SK-N-SH treated with all-trans-retinoic acid at 6 μM for 48 hours (cell line): ENCODE measurements at regions not wholly inside any gene's neighbourhood (a gene's known extent, or its start where the extent isn't known, plus 50 kb on each side); places are given as distances from the start of the nearest gene placed in this dataset.

ENCODE experiments used
- BACH2 ChIP-seq: fragments of 250-450 bp; sonication (Bioruptor Pico); IDR thresholded peaks from 2 replicates; pipeline ENCODE4 v1.9.0; 2021; ENCODE audit warnings: mild to moderate bottlenecking, borderline replicate concordance
- ESRRG ChIP-seq: fragments of 250-450 bp; sonication (Bioruptor Pico); IDR thresholded peaks from 2 replicates; pipeline ENCODE4 v1.6.1; 2021; ENCODE audit warnings: mild to moderate bottlenecking
- OSR1 ChIP-seq: fragments of 250-450 bp; sonication (Bioruptor Pico); IDR thresholded peaks from 2 replicates; pipeline ENCODE4 v1.8.0; 2022; ENCODE audit warnings: moderate library complexity, mild to moderate bottlenecking, inconsistent platforms
- RARB ChIP-seq: fragments of 250-450 bp; sonication (Bioruptor Pico); IDR thresholded peaks from 2 replicates; pipeline ENCODE4 v1.8.0; 2021; ENCODE audit warnings: mild to moderate bottlenecking, moderate library complexity
- SNAI2 ChIP-seq: fragments of 250-450 bp; sonication (Bioruptor Pico); IDR thresholded peaks from 2 replicates; pipeline ENCODE4 v1.5.0; 2020; ENCODE audit warnings: mild to moderate bottlenecking, moderate library complexity
- TCF4 ChIP-seq: fragments of 250-450 bp; sonication (Bioruptor Pico); IDR thresholded peaks from 2 replicates; pipeline ENCODE4 v1.8.0; 2021; ENCODE audit warnings: mild to moderate bottlenecking, moderate library complexity, borderline replicate concordance
- ZFP3 ChIP-seq: fragments of 250-450 bp; sonication (Bioruptor Pico); IDR thresholded peaks from 2 replicates; pipeline ENCODE4 v1.5.0; 2020; ENCODE audit warnings: mild to moderate bottlenecking, moderate library complexity
- ZFP30 ChIP-seq: fragments of 450-650 bp; formaldehyde crosslinking; IDR thresholded peaks from 2 replicates; pipeline ENCODE4 v1.5.0; 2022; ENCODE audit warnings: mild to moderate bottlenecking, moderate library complexity
- ZNF565 ChIP-seq: fragments of 450-650 bp; formaldehyde crosslinking; conservative IDR thresholded peaks from 2 replicates; pipeline ENCODE4 v1.5.0; 2020; ENCODE audit warnings: low read depth, mild to moderate bottlenecking, moderate library complexity
- ZNF70 ChIP-seq: fragments of 450-650 bp; formaldehyde crosslinking; IDR thresholded peaks from 2 replicates; pipeline ENCODE4 v1.5.0; 2020; ENCODE audit warnings: mild to moderate bottlenecking, moderate library complexity
- TF ChIP-seq, protein P1 (sequence below): fragments of 250-450 bp; sonication (Bioruptor Pico); IDR thresholded peaks from 2 replicates; pipeline ENCODE4 v1.5.1; 2020; ENCODE audit warnings: low read depth, mild to moderate bottlenecking, moderate library complexity
- TF ChIP-seq, protein P2 (sequence below): fragments of 250-450 bp; sonication (Bioruptor Pico); IDR thresholded peaks from 2 replicates; pipeline ENCODE4 v1.8.0; 2020; ENCODE audit warnings: mild to moderate bottlenecking, moderate library complexity, borderline replicate concordance
- TF ChIP-seq, protein P3 (sequence below): fragments of 250-450 bp; sonication (Bioruptor Pico); IDR thresholded peaks from 2 replicates; pipeline ENCODE4 v1.5.1; 2021; ENCODE audit warnings: mild to moderate bottlenecking, moderate library complexity
- TF ChIP-seq, protein P4 (sequence below): fragments of 250-450 bp; sonication (Bioruptor Pico); IDR thresholded peaks from 2 replicates; pipeline ENCODE4 v1.5.0; 2020; ENCODE audit warnings: mild to moderate bottlenecking, moderate library complexity

DNA sequence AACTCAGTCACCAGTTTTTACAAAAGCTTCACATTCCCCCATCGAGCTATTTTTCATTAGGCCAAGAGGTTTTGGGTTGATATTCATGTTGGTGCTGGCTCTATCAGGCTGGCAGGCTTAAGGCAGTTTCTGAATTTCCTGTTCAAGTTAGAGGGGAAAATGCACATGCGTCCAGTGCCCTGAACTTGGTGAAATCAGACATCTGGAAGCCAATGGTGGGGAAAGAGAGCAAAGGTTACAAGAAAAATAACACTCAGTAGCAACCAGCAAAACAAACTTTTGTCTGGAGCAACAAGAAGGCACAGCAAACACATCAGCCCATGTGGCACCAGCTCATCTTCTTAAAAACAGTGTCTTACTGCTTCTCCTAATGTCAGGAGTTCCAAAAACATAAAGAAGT, 155.6 kb upstream of the TSC22D2 start:
- TF ChIP-seq, protein P1, sequence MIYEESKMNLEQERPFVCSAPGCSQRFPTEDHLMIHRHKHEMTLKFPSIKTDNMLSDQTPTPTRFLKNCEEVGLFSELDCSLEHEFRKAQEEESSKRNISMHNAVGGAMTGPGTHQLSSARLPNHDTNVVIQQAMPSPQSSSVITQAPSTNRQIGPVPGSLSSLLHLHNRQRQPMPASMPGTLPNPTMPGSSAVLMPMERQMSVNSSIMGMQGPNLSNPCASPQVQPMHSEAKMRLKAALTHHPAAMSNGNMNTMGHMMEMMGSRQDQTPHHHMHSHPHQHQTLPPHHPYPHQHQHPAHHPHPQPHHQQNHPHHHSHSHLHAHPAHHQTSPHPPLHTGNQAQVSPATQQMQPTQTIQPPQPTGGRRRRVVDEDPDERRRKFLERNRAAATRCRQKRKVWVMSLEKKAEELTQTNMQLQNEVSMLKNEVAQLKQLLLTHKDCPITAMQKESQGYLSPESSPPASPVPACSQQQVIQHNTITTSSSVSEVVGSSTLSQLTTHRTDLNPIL (CRISPR knock-in tag): no peak
- TF ChIP-seq, protein P2, sequence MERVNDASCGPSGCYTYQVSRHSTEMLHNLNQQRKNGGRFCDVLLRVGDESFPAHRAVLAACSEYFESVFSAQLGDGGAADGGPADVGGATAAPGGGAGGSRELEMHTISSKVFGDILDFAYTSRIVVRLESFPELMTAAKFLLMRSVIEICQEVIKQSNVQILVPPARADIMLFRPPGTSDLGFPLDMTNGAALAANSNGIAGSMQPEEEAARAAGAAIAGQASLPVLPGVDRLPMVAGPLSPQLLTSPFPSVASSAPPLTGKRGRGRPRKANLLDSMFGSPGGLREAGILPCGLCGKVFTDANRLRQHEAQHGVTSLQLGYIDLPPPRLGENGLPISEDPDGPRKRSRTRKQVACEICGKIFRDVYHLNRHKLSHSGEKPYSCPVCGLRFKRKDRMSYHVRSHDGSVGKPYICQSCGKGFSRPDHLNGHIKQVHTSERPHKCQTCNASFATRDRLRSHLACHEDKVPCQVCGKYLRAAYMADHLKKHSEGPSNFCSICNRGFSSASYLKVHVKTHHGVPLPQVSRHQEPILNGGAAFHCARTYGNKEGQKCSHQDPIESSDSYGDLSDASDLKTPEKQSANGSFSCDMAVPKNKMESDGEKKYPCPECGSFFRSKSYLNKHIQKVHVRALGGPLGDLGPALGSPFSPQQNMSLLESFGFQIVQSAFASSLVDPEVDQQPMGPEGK (CRISPR knock-in tag): no peak
- TF ChIP-seq RARB (CRISPR knock-in tag): no peak
- TF ChIP-seq, protein P3, sequence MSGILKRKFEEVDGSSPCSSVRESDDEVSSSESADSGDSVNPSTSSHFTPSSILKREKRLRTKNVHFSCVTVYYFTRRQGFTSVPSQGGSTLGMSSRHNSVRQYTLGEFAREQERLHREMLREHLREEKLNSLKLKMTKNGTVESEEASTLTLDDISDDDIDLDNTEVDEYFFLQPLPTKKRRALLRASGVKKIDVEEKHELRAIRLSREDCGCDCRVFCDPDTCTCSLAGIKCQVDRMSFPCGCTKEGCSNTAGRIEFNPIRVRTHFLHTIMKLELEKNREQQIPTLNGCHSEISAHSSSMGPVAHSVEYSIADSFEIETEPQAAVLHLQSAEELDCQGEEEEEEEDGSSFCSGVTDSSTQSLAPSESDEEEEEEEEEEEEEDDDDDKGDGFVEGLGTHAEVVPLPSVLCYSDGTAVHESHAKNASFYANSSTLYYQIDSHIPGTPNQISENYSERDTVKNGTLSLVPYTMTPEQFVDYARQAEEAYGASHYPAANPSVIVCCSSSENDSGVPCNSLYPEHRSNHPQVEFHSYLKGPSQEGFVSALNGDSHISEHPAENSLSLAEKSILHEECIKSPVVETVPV: no peak
- TF ChIP-seq ZNF70 (CRISPR knock-in tag): no peak
- TF ChIP-seq SNAI2: no peak
- no peak for TF ChIP-seq ESRRG
- no peak for TF ChIP-seq ZFP3 (CRISPR knock-in tag)
- TF ChIP-seq, protein P4, sequence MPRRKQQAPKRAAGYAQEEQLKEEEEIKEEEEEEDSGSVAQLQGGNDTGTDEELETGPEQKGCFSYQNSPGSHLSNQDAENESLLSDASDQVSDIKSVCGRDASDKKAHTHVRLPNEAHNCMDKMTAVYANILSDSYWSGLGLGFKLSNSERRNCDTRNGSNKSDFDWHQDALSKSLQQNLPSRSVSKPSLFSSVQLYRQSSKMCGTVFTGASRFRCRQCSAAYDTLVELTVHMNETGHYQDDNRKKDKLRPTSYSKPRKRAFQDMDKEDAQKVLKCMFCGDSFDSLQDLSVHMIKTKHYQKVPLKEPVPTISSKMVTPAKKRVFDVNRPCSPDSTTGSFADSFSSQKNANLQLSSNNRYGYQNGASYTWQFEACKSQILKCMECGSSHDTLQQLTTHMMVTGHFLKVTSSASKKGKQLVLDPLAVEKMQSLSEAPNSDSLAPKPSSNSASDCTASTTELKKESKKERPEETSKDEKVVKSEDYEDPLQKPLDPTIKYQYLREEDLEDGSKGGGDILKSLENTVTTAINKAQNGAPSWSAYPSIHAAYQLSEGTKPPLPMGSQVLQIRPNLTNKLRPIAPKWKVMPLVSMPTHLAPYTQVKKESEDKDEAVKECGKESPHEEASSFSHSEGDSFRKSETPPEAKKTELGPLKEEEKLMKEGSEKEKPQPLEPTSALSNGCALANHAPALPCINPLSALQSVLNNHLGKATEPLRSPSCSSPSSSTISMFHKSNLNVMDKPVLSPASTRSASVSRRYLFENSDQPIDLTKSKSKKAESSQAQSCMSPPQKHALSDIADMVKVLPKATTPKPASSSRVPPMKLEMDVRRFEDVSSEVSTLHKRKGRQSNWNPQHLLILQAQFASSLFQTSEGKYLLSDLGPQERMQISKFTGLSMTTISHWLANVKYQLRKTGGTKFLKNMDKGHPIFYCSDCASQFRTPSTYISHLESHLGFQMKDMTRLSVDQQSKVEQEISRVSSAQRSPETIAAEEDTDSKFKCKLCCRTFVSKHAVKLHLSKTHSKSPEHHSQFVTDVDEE (CRISPR knock-in tag): no peak
- no peak for TF ChIP-seq ZNF565 (CRISPR knock-in tag)
- TF ChIP-seq BACH2 (CRISPR knock-in tag): no peak
- no peak for TF ChIP-seq ZFP30 (CRISPR knock-in tag)
- no peak for TF ChIP-seq TCF4 (CRISPR knock-in tag)
- no peak for TF ChIP-seq OSR1
